HG02840 (cell line): ENCODE measurements at regions not wholly inside any gene's neighbourhood (a gene's known extent, or its start where the extent isn't known, plus 50 kb on each side); places are given as distances from the start of the nearest gene placed in this dataset.

ENCODE experiments used
- ATAC-seq: cut with Tn5 transposase; IDR thresholded peaks from one replicate; pipeline ENCODE4 v1.9.1; 2021; ENCODE audit warnings: mild to moderate bottlenecking, moderate library complexity, moderate number of reproducible peaks; ENCODE audit not compliant: unreplicated experiment, low FRiP score

- ATAC-seq, result no peak
Measured at GRCh38 chr7:109963741-109964140, 1127.2 kb upstream of the LRRN3 start.

DNA sequence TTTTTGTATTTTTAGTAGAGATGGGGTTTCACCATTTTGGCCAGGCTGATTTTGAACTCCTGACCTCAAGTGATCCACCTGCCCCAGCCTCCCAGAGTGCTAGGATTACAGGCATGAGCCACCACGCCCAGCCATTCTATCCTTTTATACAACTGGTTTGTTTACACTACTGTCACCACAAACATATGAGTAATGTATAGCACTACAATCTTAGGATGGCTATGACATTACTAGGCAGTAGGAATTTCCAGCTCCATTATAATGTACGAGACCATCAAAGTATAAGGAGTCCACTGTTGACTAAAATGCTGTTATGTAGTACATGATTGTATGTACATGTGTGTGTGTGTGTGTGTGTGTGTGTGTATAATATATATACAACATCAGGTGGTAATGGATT lies 1126.1 kb upstream of the LRRN3 start:
- no peak for ATAC-seq

GRCh38 chr7:109967406-109967805 lies 1123.5 kb upstream of the LRRN3 start:
- no peak for ATAC-seq

GRCh38 chr7:109983618-109984017 lies 1107.3 kb upstream of the LRRN3 start:
- ATAC-seq, result no peak

DNA sequence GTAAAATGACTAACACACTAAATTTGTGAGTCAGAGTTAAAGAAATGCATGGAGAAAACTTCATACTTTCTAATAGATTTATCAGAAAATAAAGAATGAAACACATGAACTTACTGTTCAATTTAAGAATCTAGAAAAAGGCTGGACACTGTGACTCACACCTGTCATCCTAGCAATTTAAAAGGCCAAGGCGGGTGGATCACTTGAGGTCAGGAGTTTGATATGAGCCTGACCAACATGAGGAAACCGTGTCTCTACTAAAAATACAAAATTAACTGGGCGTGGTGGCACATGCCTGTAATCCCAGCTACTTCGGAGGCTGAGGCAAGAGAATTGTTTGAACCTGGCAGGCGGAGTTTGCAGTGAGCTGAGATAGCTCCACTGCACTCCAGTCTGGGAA lies 1106.2 kb upstream of the LRRN3 start:
- ATAC-seq, result no peak

- no peak for ATAC-seq
Measured at GRCh38 chr7:109986701-109987100, 1104.2 kb upstream of the LRRN3 start.

GRCh38 chr7:109996411-109996810 lies 1094.5 kb upstream of the LRRN3 start:
- ATAC-seq, result no peak

DNA sequence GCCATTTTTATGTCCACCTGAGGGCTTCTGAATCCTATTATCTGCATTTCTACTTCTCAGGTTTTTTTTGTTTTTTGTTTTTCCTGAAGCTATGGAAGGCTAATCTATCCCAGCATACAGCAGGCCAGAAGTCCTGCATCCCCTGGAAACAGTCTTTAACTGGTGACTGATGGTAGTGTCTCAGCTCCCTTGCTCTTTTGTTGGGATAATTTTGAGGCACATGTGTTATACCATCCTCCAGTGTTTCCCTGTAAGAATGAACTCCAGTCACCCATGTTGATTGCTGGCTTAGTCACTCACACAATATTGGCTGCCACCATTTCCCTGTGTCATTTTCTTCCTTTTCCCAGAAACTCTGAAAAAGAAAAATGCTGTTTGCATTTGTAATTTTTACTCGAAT lies 1094.0 kb upstream of the LRRN3 start:
- no peak for ATAC-seq

DNA sequence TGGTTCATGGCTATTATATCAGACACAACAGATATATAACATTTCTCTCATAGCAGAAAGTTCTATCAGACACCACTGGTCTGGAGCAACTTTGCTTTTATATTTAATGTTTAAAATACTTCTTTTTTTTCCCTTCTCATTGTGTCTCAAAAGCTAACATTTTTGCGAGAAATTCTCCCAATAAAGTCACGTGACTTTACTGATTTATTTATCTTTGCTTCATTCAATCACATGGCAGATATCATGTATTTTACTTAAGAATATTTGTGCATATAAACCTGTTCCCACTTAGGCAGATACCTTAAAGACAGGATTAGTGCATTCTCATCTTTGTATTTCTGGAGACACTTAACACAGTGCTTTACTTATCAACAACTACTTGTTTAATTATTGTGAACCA lies 1093.1 kb upstream of the LRRN3 start:
- no peak for ATAC-seq

DNA sequence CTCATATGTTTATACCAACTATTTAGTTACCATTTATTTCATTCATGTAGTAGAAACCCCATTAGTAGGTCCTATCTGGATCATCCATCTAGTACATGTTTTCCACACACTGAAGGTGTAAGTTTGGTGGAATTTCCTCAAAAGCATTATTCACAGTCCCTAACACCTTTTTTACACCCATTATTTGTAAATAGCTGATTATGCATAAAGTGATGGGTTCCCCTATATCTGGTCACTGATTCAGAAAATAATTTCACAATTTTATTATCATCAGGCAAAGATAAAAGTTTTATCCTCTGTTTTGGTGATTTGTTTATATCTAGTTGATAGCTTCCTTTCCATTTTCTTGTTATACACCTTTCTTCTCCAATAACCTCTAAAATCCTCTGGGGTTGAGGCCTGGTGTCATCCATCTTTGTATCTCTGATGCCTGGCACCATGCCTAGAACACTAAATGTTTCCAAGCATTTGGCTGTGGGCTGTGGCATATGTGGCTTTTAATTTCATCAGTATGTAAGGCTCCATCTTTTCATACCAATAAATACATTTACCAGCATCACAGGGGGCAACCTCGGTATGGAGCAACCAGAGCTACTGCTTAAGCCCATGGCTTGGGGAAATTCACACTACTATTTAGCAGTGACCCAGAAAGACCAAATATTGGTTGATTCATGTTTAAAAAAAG lies 1089.5 kb upstream of the LRRN3 start:
- ATAC-seq, result no peak

- ATAC-seq, result no peak
Measured at GRCh38 chr7:110003827-110004226, 1087.1 kb upstream of the LRRN3 start.

DNA sequence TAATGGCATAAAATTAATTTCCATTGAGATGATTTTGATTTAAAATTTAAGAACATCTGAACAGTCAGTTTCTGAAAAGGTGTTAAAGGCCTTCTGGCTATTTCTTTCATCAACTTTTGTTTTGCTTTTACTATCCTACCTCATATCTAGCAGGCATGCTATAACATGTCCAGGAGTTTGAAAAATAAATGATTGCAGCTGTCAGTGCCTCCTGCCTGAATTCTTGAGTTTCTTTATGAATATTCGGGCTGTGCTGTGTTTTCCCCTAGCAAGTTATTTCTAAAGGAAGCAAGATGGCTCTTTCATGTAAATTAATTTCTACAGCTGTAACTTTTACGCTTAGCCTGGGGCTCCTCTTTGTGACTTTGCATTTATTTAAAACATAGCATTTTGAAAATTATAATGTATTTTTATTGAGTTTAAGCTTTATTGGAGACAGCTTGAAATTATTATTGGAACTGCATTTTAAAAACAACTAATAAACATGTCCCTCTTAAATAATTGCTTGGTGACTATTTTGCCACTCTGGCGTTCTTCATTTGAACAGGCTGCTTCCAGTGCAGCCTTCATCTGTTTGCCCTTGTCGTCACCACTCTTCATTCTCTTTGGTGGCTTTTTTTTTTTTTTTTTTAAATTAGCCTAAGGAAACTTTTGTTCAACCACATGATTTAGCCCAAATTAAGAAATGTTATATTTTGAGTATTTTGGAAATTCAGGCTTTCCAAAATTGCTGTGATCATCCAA lies 1083.4 kb upstream of the LRRN3 start:
- ATAC-seq, result no peak

GRCh38 chr7:110010359-110010758 lies 1080.6 kb upstream of the LRRN3 start:
- ATAC-seq, result no peak

DNA sequence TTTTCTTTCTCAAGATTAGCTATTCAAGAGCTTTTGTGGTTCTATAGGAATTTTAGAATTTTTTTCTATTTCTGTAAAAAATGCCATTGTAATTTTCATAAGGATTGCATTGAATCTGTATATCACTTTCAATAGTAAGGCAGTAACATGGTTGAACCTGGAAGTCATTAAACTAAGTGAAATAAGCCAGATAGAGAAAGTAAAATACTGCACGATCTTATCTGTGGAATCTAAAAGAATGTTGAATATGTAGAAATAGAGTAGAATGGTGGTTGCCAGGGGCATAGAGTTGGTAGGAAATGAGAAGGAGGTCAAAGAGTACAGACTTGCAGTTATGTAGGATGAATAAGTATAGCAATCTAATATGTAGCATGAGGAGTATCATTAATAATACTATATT lies 1073.5 kb upstream of the LRRN3 start:
- ATAC-seq, result no peak

GRCh38 chr7:110027385-110027784 lies 1063.5 kb upstream of the LRRN3 start:
- ATAC-seq, result no peak

DNA sequence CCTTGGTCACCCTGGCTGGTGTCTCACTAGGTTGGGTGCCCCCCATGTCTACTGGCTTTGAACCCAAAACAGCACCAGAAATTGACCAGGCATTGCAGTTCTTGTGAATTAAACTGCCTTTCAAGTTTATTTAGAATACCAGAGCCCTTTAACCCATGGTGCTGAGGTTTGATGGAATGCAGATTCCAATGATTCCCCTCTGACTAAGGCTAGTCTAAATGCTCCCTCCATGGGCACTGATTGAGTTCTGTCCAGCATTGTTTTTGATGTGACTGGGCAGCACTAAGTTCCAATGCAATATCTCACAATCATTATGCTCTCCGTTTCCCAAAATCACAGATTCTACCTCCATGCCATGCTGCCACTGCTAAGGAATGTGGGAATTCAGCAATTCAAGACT lies 1047.4 kb upstream of the LRRN3 start:
- no peak for ATAC-seq

- no peak for ATAC-seq
Measured at GRCh38 chr7:110050785-110051184, 1040.1 kb upstream of the LRRN3 start.

DNA sequence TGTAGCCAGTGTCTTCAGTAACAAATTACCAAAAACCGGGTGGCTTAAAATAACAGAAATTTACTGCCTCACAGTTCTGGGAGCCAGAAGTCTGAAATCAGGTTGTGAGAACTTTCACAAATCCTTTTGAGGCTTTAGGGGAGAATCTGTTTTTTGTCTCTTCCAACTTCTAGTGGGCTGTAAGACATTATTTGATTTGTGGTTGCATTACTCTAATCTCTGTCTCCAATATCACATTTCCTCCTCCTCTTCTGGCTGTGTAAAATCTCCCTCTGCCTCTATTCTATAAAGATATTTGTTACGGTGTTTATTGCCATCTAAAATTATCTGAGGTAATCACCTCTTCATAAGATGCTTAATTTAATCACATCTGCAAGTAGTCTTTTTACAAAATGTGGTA lies 1039.6 kb upstream of the LRRN3 start:
- no peak for ATAC-seq

GRCh38 chr7:110056331-110056730 lies 1034.6 kb upstream of the LRRN3 start:
- ATAC-seq, result no peak

GRCh38 chr7:110058401-110058800 lies 1032.5 kb upstream of the LRRN3 start:
- no peak for ATAC-seq

DNA sequence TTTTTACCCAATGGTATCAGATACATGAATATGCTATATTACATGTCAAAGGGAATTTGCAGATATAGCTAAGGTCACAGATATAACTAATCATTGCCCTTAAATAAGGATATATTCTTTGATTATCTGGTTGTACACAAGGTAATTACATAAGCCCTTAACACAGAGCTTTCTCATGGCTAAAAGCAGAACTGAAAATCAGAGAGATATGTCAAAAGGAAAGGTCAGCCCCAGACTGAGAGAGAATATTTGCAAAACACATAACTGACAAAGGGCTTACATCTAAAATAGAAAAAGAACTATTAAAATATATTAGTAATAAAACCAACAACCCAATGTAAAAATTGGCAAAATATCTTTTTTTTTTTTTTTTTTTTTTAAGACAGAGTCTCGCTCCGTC lies 1029.5 kb upstream of the LRRN3 start:
- ATAC-seq, result no peak

- ATAC-seq, result no peak
Measured at GRCh38 chr7:110065121-110065520, 1025.8 kb upstream of the LRRN3 start.
